Gastroesophageal sphincter (tissue), 3 donors: ENCODE measurements at regions not wholly inside any gene's neighbourhood (a gene's known extent, or its start where the extent isn't known, plus 50 kb on each side); places are given as distances from the start of the nearest gene placed in this dataset.

Experiments used
- EP300 ChIP-seq: sonication (generic); formaldehyde crosslinking; IDR thresholded peaks from one replicate; pipeline ENCODE4 v1.6.1; 2017; ENCODE audit warnings: antibody characterized with exemption, mild to moderate bottlenecking
- POLR2A ChIP-seq, 2 donors: fragments of 450-650 bp; IDR thresholded peaks; one replicate each; pipeline ENCODE4 v1.6.1; 2017; ENCODE audit warnings: antibody characterized with exemption in 2 of 2, mild to moderate bottlenecking in 2 of 2, moderate library complexity in 1 of 2
- POLR2AphosphoS5 ChIP-seq: sonication (generic); formaldehyde crosslinking; IDR thresholded peaks from one replicate; pipeline ENCODE4 v1.6.1; 2017; ENCODE audit warnings: antibody characterized with exemption
- TF ChIP-seq, protein P1 (sequence below), 4 experiments: fragments of 200-600 bp in 2 of 4; fragments of 450-650 bp in 2 of 4; sonication (generic) in 1 of 4; IDR thresholded peaks; one replicate each; pipeline ENCODE4 v1.5.1; 2017 to 2019; ENCODE audit warnings: antibody characterized with exemption in 4 of 4, mild to moderate bottlenecking in 2 of 4, moderate library complexity in 2 of 4

DNA sequence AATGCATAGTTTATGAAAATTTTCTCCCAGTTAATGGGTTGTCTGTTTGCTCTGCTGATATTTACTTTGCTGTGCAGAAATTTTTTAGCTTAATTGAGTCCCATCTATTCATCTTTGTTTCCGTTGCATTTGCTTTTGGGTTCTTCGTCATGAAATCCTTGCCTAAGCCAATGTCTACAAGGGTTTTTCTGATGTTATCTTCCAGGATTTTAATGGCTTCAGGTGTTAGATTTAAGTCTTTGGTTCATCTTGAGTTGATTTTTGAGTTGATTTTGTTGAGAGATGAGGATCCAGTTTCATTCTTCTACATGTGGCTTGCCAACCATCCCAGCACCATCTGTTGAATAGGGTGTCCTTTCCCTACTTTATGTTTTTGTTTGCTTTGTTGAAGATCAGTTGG lies 85.2 kb downstream of the DRAM2 start:
- TF ChIP-seq EP300 (no peak), POLR2AphosphoS5 (no peak), POLR2A (IDR thresholded peaks at IDR 0.05) (no peak)
- TF ChIP-seq, protein P1, sequence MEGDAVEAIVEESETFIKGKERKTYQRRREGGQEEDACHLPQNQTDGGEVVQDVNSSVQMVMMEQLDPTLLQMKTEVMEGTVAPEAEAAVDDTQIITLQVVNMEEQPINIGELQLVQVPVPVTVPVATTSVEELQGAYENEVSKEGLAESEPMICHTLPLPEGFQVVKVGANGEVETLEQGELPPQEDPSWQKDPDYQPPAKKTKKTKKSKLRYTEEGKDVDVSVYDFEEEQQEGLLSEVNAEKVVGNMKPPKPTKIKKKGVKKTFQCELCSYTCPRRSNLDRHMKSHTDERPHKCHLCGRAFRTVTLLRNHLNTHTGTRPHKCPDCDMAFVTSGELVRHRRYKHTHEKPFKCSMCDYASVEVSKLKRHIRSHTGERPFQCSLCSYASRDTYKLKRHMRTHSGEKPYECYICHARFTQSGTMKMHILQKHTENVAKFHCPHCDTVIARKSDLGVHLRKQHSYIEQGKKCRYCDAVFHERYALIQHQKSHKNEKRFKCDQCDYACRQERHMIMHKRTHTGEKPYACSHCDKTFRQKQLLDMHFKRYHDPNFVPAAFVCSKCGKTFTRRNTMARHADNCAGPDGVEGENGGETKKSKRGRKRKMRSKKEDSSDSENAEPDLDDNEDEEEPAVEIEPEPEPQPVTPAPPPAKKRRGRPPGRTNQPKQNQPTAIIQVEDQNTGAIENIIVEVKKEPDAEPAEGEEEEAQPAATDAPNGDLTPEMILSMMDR (IDR thresholded peaks at IDR 0.05) = no peak
